Right ventricle myocardium superior (tissue), 1 donor: ENCODE measurements at regions not wholly inside any gene's neighbourhood (a gene's known extent, or its start where the extent isn't known, plus 50 kb on each side); places are given as distances from the start of the nearest gene placed in this dataset.

Experiments
- ATAC-seq: fragments of 200-7000 bp; cut with Tn5 transposase; one replicate; pipeline ENCODE4 v1.9.1; 2020; ENCODE audit warnings: mild to moderate bottlenecking; ENCODE audit not compliant: poor library complexity
- DNase-seq: peaks from one replicate; pipeline ENCODE4 v3.0.0-alpha.2; 2020
- intact Hi-C: fragments of 100-400 bp; cut with DNase I; formaldehyde crosslinking; loops from one replicate; pipeline ENCODE4 v1.11.2; 2022
- donor health status: DM: no; HTN: yes; CAD: no; lungs with severe emphysema.

DNA sequence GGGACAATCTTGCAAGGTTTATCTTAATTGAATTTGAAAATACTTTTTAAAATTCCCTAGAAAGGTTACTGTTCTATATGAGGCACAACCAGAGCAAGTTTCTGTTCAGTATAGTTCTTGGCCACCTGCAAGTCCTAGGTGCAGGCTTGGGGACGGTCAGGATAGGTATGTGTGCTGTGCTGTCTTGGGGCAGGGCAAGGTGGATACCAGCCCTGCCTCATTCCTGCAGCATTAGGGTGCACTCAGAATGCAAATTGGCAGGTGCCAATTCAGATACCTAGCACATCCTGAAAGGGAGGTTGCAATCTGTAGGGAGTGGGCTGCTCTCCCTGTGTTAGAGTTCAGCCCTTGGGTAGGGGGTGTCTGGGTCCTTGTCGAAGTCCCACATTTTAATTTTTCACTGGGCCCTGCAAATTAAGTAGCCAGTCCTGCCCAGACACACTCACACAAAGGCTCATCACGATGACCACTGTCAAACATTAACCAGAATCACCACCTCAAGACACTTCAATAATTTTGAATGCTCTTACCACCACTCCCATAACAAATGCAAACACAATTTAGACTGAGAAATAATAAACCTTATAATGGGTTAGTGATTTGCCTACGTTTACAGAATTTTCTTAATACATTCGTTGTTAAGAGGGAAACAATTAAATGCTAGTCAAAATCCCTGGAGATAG is 838.0 kb upstream of the NR2F2 start:
- DNase-seq = no peak
- intact Hi-C loops = no loop called here
- ATAC-seq = no peak

DNA sequence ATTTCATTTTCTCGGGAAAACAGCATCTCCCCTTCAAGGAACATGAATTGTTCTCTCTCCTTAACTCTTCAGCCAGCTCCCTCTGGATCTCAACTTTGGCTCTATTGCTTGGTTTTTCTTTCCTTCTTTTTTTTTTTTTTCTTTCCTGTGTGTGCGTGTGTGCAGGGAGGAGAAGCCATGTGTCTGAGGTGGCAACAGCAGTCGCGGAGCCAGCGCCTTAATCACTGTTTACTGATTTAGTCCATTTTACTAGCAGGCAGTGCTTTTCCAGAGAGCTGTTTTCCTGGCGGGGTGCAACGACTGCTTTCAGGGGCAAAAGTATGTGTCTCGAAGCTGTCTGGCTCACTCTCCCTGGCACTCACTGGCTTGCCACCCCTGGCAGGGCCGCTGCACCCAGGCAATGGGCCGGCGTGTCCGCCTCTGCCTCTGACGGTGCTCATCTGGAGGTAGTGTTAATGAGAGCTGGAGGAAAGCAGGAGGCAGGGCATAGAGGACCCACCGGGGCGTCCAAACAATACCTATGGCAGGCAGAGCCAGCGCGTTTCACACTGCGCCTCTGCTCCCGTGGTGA is 835.4 kb upstream of the NR2F2 start:
- DNase-seq (no peak), ATAC-seq (no peak)
- intact Hi-C loops = no loop called here

DNA sequence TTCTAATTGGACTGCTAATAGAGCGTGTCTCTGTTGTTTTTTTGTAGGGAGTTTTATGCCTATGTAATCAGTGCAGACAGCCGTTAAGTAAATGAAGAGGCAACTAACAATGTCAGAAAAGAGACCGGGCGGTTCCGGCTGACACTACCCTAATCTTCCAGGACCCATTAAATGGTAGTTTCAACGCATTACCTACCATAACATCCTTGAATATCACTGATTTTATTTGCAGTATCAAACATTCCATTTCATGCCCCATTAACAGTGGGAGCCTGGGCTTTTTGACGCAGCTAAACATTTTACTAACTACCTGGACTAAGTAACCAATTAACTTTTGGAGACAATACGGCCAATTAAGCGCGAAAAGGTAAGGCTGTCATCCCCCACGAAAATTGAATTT is 832.9 kb upstream of the NR2F2 start:
- intact Hi-C loops = no loop called here
- no peak for DNase-seq
- no peak for ATAC-seq

DNA sequence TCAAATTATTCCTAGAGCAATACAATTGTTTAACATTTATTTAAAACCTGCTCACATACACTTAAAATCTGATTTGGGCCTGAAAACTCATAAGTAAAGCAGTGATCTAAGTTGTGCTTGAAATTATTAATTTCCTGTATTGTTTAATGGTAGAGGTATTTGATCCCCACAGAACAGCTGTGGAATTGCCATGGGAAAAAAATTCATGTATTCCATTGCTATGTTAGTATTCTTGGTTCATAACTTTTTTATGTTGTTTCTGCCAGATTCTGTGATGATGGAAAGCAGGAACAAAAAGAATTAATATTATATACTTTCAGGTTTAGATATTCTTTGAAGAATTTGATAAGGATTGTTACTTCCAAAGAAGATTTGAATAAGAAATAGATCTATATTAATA is 831.5 kb upstream of the NR2F2 start:
- DNase-seq = no peak
- no peak for ATAC-seq
- intact Hi-C loops = no loop called here

DNA sequence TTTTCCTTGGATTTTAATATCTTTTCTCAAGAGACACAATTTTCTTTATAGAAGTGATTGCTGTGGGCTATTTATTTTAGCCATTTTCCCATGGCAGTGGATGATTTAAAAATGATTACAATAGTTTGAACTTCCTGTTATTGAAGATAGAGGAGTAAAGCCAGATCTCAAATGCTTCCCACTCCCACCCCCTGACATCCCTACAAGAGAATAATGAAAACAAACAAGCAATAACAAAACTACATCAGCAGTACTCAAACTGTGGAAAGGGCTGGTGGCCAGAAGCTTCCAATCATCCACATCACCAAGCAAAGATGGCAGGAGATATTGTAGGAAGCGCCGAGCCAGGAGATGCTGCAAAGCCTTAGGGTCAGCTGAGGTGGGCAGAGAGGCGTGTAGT is 831.1 kb upstream of the NR2F2 start:
- intact Hi-C loops = no loop called here
- no peak for ATAC-seq
- DNase-seq = no peak

DNA sequence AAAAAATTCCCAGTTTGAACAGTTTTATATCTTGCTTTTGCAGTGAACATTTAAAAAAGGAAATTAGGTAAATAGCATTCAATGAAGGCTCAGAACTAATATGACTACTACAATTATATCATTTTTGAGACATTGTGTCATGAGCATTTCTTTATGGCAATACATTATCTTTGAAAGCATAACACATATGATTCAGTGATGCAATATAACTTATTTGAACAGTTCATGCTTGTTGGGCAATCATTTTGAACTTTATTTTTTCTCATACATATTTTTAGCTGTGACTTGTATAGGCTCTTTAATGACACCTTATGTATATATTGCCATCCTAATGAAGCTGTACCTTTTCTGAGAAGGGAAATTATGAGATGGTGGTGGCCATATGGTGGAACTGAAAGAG is 828.6 kb upstream of the NR2F2 start:
- no peak for ATAC-seq
- intact Hi-C loops = no loop called here

DNA sequence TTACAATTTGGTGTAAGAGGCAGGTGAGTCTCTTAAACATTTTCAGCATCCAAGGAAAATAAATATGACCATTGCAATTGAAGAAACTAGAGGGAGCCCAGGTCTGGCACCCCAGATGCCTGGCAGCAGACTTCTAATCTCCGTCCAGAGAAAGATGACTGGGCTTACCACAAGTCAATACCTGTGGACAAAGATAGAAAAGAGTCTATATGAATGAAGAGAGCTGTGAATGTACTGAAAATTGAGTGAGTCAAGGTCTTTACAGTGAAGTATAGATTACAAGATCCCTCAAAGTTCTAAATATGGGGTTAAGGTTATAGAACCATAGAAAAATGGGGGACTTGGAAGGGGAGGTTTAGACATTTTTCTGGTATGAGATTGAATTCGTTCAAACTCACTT is 827.4 kb upstream of the NR2F2 start:
- no peak for DNase-seq
- no peak for ATAC-seq
- intact Hi-C loops = no loop called here

More for the DNA sequence above, 828.6 kb upstream of the NR2F2 start:
- DNase-seq = no peak

DNA sequence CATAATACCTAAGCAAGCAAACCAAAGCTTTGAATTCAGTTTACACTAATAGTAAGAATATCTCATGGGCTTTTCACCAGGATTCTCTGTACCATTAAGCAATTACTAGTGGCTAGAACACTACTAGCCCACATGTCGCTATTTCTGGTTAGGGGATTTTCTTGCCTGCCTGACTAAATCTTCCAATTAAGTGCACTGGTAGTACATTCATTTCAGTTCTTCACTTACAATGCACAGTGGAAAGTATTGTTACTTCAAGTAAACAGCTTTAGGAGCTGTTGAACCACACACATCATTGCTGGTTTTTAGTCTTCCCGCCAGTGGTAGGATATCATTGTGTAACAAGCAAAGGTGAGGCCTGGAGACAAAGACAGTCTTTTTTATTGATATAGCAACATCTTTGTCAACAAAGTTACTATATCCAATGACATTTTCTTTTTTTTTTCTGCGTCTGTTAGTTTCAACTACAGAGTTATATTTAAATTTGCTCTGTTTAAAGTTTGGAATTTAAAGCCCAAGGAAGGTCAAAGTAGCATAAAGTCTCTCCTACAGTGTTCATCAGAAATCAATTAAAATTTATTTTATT is 826.8 kb upstream of the NR2F2 start:
- DNase-seq = no peak
- intact Hi-C loops = no loop called here
- ATAC-seq = no peak

DNA sequence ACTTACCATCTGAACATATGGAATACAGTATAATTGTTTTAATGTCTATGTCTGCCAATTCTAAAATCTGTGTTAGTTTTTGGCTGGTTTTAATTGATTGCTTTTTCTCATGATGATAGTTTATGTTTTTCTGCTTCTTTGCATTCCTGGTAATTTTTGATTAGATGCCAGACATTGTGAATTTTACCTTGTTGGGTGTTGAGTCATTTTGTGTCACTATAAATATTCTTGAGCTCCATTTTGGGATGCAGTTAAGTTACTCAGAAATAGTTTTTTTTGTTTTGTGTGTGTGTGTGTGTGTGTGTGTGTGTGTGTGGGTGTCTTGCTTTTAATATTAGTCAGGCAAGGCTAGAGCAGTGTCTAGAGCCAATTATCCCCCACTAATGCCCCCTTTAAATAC is 818.8 kb upstream of the NR2F2 start:
- intact Hi-C loops = no loop called here
- ATAC-seq (no peak), DNase-seq (no peak)

DNA sequence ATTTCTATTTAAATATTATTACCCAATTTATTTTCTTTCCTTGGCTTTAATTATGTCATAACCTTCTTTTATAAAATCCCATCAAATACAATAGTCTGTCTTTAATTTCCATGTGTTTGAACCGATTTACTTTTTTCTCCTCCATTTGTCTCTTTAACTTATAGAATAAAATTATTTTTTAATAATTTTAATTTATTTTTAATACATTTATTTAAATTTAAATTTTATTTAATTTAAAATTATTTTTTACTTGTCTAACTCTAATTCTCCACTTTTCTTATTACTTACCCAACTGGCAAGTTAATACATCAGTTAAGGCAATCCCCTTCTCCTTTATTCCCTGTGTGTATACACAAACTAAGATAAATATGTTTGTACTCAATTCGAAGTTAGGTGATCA is 817.6 kb upstream of the NR2F2 start:
- ATAC-seq (no peak), DNase-seq (no peak)
- intact Hi-C loops = no loop called here

DNA sequence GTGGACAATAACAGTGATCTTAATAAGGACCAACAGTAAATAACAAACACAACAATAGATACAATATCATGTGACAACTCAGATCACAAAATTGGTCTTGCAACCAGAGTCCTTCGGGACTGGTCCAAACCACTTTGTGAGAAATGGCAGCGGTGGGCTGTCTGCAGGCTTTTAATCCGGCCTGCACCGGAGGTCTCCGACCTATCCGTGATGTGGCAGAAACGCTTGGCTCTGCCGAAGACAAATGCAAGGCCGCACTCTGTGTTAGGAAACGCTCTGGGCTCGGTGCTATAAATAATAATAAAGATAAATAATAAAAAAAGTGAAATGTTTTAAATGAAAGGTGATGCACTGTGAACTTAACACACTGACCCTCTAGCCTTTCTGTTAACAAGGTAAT is 810.6 kb upstream of the NR2F2 start:
- intact Hi-C loops = no loop called here
- no peak for DNase-seq
- ATAC-seq = no peak

DNA sequence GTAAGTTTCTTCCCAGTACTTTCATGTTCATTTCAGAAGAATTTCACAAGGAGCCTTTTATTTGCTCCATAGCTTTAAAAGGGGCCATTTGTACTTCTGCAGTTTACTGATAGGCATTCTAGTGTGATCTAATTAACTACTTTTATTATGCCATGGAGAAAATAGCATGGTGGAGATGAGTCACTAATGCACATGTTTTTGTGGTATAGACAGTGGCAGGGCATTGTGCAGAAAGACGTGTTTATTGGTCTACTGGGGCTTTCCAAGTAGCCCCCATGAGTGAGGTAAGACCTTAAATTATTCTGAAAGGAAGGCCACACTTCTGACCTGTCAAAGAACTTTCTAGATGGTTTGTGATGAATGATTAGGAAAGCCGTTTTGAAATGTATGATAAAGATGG is 810.0 kb upstream of the NR2F2 start:
- DNase-seq (no peak), ATAC-seq (no peak)
- intact Hi-C loops = no loop called here

DNA sequence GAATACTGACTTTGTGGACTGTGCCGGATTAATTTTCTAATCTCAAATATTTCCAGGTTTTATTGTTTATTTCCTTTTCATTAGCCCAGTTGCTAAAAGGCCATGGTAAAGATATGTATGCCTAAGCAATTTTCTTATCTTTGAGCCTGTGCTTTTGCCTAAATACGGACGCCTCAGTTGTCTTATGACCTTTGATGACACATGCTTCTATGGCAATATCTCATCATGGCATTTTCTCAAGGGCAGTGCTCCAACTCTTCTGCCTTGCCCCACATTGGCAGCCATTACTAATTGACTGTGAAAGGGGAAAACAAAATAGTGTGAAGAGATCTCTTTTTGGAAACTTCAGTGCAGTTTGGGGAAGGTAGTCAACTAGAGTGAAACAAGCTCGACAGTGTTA is 809.6 kb upstream of the NR2F2 start:
- ATAC-seq (no peak), DNase-seq (no peak)
- intact Hi-C loops = no loop called here

DNA sequence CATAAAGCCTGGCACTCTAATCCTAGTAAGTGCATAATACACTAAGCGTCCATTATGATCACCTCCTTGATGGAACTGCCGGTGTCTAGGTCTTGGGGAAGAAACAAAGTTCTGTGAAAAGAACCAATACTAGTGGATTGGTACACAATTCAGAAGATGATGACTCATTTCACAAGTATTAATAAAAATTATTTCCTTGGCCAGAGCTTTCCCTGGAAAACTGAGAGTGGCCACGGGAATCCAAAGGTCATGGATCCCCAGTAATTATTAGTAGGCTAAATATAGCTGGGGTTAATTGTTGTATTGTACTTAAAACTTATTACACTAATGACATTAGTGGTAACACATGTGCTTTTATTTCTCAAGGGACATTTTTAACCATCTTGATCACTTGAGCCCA is 808.0 kb upstream of the NR2F2 start:
- DNase-seq (no peak), ATAC-seq (no peak)
- intact Hi-C loops = no loop called here

DNA sequence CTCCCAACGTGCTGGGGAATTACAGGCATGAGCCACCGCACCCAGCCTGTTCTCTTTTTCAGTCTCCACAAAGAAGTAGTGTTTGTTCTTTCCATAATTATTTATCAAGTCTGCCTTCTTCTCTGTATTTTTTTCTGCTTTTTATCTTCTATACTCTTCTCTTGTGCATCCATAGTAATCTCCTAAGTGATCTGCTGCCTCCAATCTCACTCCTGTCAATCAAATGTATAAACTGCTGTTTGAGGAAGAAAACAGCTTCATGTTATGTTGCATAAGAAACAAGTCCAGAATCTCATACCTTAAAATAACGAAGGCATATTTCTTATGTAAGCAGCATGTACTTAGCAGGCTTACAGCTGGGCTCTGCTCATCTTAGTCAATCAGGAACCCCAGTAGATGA is 801.6 kb upstream of the NR2F2 start:
- intact Hi-C loops = no loop called here
- DNase-seq = no peak
- ATAC-seq = no peak

DNA sequence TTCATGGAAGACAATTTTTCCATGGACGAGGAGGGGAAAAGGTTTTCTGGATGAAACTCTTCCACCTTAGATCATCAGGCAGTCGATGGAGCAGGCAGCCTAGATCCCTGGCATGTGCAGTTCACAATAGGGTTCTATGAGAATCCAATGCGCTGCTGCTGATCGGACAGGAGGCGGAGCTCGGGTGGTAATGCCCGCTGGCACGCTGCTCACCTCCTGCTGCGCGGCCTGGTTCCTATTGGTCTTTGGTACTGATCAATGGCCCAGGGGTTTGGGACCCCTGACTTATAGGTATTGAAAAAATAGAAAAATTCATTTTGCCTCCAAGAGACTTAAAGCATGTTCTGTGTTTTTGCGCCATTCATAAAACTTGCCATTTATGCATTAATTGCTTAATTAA is 793.9 kb upstream of the NR2F2 start:
- ATAC-seq (no peak), DNase-seq (no peak)
- intact Hi-C loops = no loop called here

DNA sequence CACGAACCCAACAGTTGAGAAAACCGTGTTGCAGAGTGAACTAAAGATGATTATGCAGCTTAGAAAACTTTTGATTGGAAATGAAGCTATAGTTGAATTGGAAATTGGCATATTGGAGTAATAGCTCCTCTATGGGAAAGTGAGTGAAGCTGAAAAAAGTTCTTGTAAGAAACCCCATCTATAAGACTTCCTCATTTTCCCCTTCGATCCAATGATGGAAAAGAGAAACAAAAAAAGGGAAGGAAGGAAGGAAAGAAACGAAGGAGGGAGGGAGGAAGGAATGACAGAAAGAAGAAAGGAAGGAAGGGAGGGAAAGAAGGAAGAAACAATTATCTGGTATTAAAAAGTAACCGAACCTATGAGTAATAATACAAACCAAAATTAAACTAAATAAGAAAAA is 791.8 kb upstream of the NR2F2 start:
- ATAC-seq (no peak), DNase-seq (no peak)
- intact Hi-C loops = no loop called here

DNA sequence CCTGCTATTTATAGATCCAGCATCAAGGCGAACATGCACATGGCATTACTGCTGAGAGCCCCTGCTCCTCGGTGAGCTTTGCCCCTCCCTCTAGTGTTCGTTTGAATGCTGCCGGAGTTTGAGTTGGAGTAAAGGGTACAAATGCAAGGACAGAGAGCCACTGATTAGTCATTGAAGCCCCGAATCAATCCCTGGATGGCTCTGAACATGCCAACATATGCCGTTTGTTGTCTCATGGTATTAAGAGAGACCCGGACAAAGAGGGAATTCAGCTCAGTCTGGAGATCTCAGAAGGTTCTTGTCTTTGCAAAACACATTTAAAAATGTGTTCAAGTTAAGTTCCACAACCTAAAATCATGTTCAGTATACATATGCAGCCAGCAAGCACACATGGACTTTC is 789.2 kb upstream of the NR2F2 start:
- DNase-seq (no peak), ATAC-seq (no peak)
- intact Hi-C loops = no loop called here

DNA sequence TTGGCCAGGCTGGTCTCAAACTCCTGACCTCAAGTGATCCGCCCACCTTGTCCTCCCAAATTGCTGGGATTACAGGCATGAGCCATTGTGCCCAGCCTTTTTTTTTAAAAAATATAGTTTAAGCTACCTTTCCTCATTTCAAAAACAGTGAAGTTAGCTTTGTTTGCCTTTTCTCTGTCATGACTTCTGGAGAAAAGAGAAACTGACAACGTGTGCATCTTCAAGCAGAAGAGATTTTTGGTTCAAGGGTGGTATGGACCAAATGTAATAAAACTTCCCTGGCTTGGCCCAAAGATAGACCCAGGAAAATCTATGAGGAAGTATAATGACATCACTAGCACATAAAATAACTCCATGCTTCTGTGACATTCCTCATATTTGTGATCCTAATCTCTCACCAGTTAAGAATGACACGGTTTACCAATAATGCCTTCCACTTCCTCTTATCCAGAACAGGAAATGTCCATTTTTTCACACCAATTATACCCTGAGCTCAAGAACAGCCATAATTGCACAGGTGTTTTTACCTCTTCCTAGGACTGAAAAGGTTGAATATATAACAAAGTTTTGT is 781.2 kb upstream of the NR2F2 start:
- intact Hi-C loops = no loop called here
- no peak for DNase-seq
- no peak for ATAC-seq

DNA sequence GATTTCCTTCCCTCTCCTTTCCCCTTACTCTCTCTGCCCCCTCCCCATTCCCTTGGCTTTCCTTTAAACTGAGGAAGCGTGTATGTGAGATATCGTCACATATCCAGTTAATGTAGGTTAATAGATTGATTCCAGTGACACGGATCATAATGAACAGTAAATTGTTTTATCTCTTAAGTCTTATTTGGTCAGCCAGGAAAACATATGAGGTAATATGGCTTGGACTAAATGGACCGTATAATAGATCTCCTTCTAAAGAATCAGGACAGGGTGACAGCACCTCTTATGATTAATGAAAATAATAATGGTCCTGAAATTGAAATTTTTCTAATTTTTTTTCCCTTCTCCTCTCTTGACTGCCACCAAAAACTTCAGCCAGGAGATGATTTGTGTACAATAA is 779.8 kb upstream of the NR2F2 start:
- DNase-seq = no peak
- ATAC-seq = no peak
- intact Hi-C loops = no loop called here

DNA sequence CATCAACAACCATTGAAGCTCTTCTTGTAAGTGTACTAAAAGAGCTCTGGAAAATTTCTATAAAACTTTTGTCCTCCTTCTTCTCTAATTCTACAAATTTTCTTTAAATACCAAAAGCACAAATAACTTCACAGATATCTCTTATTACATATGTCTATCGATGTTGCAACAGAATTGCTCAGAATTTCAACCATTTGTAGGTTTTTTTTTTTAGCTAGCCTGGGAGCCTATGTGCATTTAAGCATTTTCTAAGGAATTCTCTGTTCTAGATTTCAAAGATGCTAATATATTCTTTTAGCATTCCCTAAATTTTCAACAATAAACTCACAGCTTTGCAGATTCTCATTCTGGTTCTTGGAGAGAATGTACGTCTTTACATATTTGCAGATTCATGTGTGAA is 774.3 kb upstream of the NR2F2 start:
- ATAC-seq (no peak), DNase-seq (no peak)
- intact Hi-C loops = no loop called here
